CD14-positive monocyte (primary cell): ENCODE measurements at regions not wholly inside any gene's neighbourhood (a gene's known extent, or its start where the extent isn't known, plus 50 kb on each side); places are given as distances from the start of the nearest gene placed in this dataset.

Source experiments
- DNase-seq, 3 donors: peaks; one replicate each; pipeline ENCODE4 v3.0.0-alpha.2; 2011 to 2022
- H2AFZ ChIP-seq: 2 replicates; pipeline ENCODE4 v1.6.0; 2012; ENCODE audit warnings: mild to moderate bottlenecking, low read depth, low read length, inconsistent platforms; ENCODE audit not compliant: insufficient read depth, poor library complexity, severe bottlenecking
- H3K27ac ChIP-seq, 2 donors: 1 replicate in 1 of 2; 2 replicates in 1 of 2; pipeline ENCODE4 v1.5.1; 2012 to 2013; ENCODE audit warnings: low read length in 2 of 2, control low read depth in 1 of 2, inconsistent platforms in 1 of 2, low read depth in 1 of 2, mild to moderate bottlenecking in 1 of 2
- H3K27me3 ChIP-seq, 2 donors: one replicate each; pipeline versions ENCODE4 v1.6.0 to v1.6.1; 2011 to 2013; ENCODE audit warnings: low read length in 2 of 2; ENCODE audit not compliant: control insufficient read depth in 2 of 2, insufficient read depth in 2 of 2
- H3K36me3 ChIP-seq, 2 donors: replicated peaks in 1 of 2; 1 replicate in 1 of 2; 2 replicates in 1 of 2; pipeline versions ENCODE4 v1.5.1 to v1.6.1; 2012 to 2013; ENCODE audit warnings: low read length in 2 of 2, control low read depth in 1 of 2, inconsistent platforms in 1 of 2, mild to moderate bottlenecking in 1 of 2; ENCODE audit not compliant: insufficient read depth in 2 of 2, control insufficient read depth in 1 of 2
- H3K4me1 ChIP-seq, 2 donors: 1 replicate in 1 of 2; 2 replicates in 1 of 2; pipeline versions ENCODE4 v1.5.1 to v1.6.1; 2012 to 2013; ENCODE audit warnings: low read length in 2 of 2, control low read depth in 1 of 2, inconsistent platforms in 1 of 2, mild to moderate bottlenecking in 1 of 2, moderate library complexity in 1 of 2; ENCODE audit not compliant: insufficient read depth in 2 of 2, control insufficient read depth in 1 of 2
- H3K4me2 ChIP-seq: replicated peaks from 2 replicates; pipeline ENCODE3; 2012; ENCODE audit warnings: low read length, moderate library complexity, mild to moderate bottlenecking; ENCODE audit not compliant: poor library complexity, severe bottlenecking; ENCODE audit errors: extremely low read depth
- H3K4me3 ChIP-seq, 3 experiments: fragments of 200-600 bp in 1 of 3; sonication (generic) in 1 of 3; replicated peaks in 1 of 3; 1 replicate in 2 of 3; 2 replicates in 1 of 3; pipeline ENCODE4 v1.5.1; 2011 to 2013; ENCODE audit warnings: low read length in 3 of 3, mild to moderate bottlenecking in 3 of 3, control low read depth in 2 of 3, low read depth in 2 of 3, inconsistent platforms in 1 of 3, moderate library complexity in 1 of 3
- H3K79me2 ChIP-seq: 2 replicates; pipeline ENCODE4 v1.6.0; 2012; ENCODE audit warnings: mild to moderate bottlenecking, control low read depth, inconsistent platforms, low read length, moderate library complexity; ENCODE audit not compliant: insufficient read depth
- H3K9ac ChIP-seq: 2 replicates; pipeline ENCODE4 v1.6.0; 2017; ENCODE audit warnings: low read length, mild to moderate bottlenecking; ENCODE audit not compliant: insufficient read depth, poor library complexity, severe bottlenecking
- H3K9me3 ChIP-seq, 2 donors: replicated peaks in 1 of 2; 1 replicate in 1 of 2; 2 replicates in 1 of 2; pipeline versions ENCODE4 v1.5.1 to v1.6.1; 2012 to 2013; ENCODE audit warnings: low read length in 2 of 2, control low read depth in 1 of 2; ENCODE audit not compliant: control insufficient read depth in 1 of 2, insufficient read depth in 1 of 2
- H4K20me1 ChIP-seq: 2 replicates; pipeline ENCODE4 v1.6.0; 2012; ENCODE audit warnings: mild to moderate bottlenecking, low read length, control low read depth, moderate library complexity; ENCODE audit not compliant: insufficient read depth
- H3K27ac Mint-ChIP-seq, 7 donors: one replicate each; pipeline ENCODE4 v1.8.0; 2020; ENCODE audit warnings: mild to moderate bottlenecking in 7 of 7, mixed read lengths in 7 of 7, moderate library complexity in 6 of 7, inconsistent platforms in 2 of 7
- H3K27me3 Mint-ChIP-seq, 3 donors: one replicate each; pipeline ENCODE4 v1.8.0; 2021 to 2022; ENCODE audit warnings: low read depth in 3 of 3, mild to moderate bottlenecking in 3 of 3, mixed read lengths in 3 of 3, moderate library complexity in 3 of 3, inconsistent platforms in 1 of 3
- H3K36me3 Mint-ChIP-seq, 2 donors: one replicate each; pipeline ENCODE4 v1.8.0; 2020; ENCODE audit warnings: mixed read lengths in 2 of 2, inconsistent platforms in 1 of 2, mild to moderate bottlenecking in 1 of 2
- H3K4me1 Mint-ChIP-seq: one replicate; pipeline ENCODE4 v1.8.0; 2020; ENCODE audit warnings: mild to moderate bottlenecking, mixed read lengths
- H3K4me3 Mint-ChIP-seq, 2 donors: one replicate each; pipeline ENCODE4 v1.8.0; 2020; ENCODE audit warnings: mild to moderate bottlenecking in 2 of 2, mixed read lengths in 2 of 2, moderate library complexity in 1 of 2
- H3K9me3 Mint-ChIP-seq, 7 donors: one replicate each; pipeline ENCODE4 v1.8.0; 2020 to 2022; ENCODE audit warnings: mixed read lengths in 7 of 7, mild to moderate bottlenecking in 6 of 7, moderate library complexity in 6 of 7, inconsistent platforms in 2 of 7
- WGBS: methylation state at CpG from one replicate; pipeline ENCODE4 v1.1.5; 2013; ENCODE audit warnings: missing lambda C conversion rate; ENCODE audit not compliant: insufficient coverage; 5-methylcytosine and 5-hydroxymethylcytosine counted together
- intact Hi-C, 2 donors: fragments of 100-400 bp; cut with micrococcal nuclease; formaldehyde crosslinking; loops; one replicate each; pipeline versions ENCODE4 v1.15.0 to v1.15.1; 2023
- TF ChIP-seq, protein P1 (sequence below): fragments of 200-600 bp; IDR thresholded peaks from one replicate; pipeline ENCODE4 v1.8.0; 2022; ENCODE audit warnings: antibody characterized with exemption, mild to moderate bottlenecking

DNA sequence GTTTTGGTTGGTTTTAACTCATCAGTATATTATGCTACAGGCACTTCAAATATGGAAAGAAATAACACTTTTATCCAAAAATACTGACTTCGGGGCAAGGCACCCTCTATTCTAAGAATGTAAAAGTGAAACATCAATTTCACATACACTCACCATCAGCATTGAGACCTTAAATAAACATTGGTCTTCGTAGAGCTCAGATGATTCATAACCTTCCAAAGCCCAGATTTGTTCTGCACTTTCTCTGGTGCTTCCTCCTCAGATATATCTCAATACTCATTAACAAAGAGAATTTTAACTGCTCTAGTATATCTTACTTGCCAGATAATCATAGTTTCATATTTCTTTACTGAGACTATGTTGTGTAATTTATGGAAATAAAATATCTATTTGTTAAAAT is 794.3 kb downstream of the LIG4 start:
- no peak overlapping the region for H3K27ac Mint-ChIP-seq
- TF ChIP-seq, protein P1, sequence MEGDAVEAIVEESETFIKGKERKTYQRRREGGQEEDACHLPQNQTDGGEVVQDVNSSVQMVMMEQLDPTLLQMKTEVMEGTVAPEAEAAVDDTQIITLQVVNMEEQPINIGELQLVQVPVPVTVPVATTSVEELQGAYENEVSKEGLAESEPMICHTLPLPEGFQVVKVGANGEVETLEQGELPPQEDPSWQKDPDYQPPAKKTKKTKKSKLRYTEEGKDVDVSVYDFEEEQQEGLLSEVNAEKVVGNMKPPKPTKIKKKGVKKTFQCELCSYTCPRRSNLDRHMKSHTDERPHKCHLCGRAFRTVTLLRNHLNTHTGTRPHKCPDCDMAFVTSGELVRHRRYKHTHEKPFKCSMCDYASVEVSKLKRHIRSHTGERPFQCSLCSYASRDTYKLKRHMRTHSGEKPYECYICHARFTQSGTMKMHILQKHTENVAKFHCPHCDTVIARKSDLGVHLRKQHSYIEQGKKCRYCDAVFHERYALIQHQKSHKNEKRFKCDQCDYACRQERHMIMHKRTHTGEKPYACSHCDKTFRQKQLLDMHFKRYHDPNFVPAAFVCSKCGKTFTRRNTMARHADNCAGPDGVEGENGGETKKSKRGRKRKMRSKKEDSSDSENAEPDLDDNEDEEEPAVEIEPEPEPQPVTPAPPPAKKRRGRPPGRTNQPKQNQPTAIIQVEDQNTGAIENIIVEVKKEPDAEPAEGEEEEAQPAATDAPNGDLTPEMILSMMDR, result no peak
- no peak overlapping the region for H3K4me3 ChIP-seq

DNA sequence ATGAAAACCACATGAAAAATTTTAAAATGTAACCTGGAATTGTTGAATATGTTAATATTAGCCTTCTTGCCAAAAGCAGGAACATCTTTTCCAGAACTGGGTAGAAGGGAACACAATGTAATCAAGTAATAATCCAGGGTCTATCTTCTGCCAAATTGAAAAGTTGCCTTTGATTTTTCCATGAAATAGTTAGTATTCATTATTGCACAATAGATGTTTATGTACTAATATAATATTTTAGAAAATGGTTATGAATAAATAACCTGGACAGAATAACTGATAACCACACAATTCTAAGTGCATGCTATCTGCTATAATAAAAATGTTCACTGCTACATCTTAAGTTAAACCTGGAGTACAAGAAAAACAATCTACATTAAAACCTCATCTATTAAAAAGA is 802.3 kb downstream of the LIG4 start:
- Histone ChIP-seq H2AFZ (no peak overlapping the region), H3K4me1 (no peaks in the 10 kb centered on the region), H3K36me3 (no peaks in the 10 kb centered on the region), H3K9me3 (peaks cover 0 to 4% of the 10 kb centered on the region in 2 donors), H3K27ac (no peak overlapping the region), H3K79me2 (no peaks in the 10 kb centered on the region), H4K20me1 (no peaks in the 10 kb centered on the region), H3K4me3 (no peak overlapping the region), H3K4me2 (no peak overlapping the region), H3K9ac (no peak overlapping the region), H3K27me3 (no peaks in the 10 kb centered on the region)
- DNase-seq, result no peak
- no peak overlapping the region for H3K4me3 Mint-ChIP-seq
- intact Hi-C loops, result no loop called here
- H3K4me1 Mint-ChIP-seq, result no peaks in the 10 kb centered on the region
- peaks cover 0 to 11% (median 5%) of the 10 kb centered on the region in 7 donors for H3K9me3 Mint-ChIP-seq
- TF ChIP-seq, protein P1, result no peak
- no peaks in the 10 kb centered on the region for H3K36me3 Mint-ChIP-seq
- H3K27me3 Mint-ChIP-seq, result no peaks in the 10 kb centered on the region
- H3K27ac Mint-ChIP-seq, result no peak overlapping the region

More for the DNA sequence above, 794.3 kb downstream of the LIG4 start:
- Histone ChIP-seq H3K27ac (no peak overlapping the region), H3K36me3 (no peaks in the 10 kb centered on the region), H3K79me2 (no peaks in the 10 kb centered on the region), H4K20me1 (no peaks in the 10 kb centered on the region), H3K9me3 (peaks cover 4 to 12% of the 10 kb centered on the region in 2 donors), H3K27me3 (no peaks in the 10 kb centered on the region), H2AFZ (no peak overlapping the region), H3K4me2 (no peak overlapping the region), H3K4me1 (no peaks in the 10 kb centered on the region), H3K9ac (no peak overlapping the region)
- no peaks in the 10 kb centered on the region for H3K4me1 Mint-ChIP-seq
- no peak overlapping the region for H3K4me3 Mint-ChIP-seq
- peaks cover 0 to 13% (median 4%) of the 10 kb centered on the region in 7 donors for H3K9me3 Mint-ChIP-seq
- no CpG with 5 or more reads among the region's 2 CpGs for WGBS
- intact Hi-C loops, result no loop called here
- peaks cover 0 to 2% (median 1%) of the 10 kb centered on the region in 3 donors for H3K27me3 Mint-ChIP-seq
- no peak for DNase-seq
- no peaks in the 10 kb centered on the region for H3K36me3 Mint-ChIP-seq
